Hepatocyte (in vitro differentiated cells): ENCODE measurements at regions not wholly inside any gene's neighbourhood (a gene's known extent, or its start where the extent isn't known, plus 50 kb on each side); places are given as distances from the start of the nearest gene placed in this dataset.

Source experiments
- DNase-seq: peaks from one replicate; pipeline ENCODE4 v3.0.0-alpha.2; 2016; ENCODE audit warnings: low spot score
- H2AFZ ChIP-seq: fragments of 200-600 bp; sonication (generic); 2 replicates; pipeline ENCODE4 v1.6.0; 2016; ENCODE audit warnings: antibody characterized with exemption, mild to moderate bottlenecking
- H3K27ac ChIP-seq: fragments of 200-600 bp; sonication (generic); 2 replicates; pipeline ENCODE4 v1.5.1; 2016; ENCODE audit warnings: mild to moderate bottlenecking
- H3K27me3 ChIP-seq: fragments of 200-600 bp; sonication (generic); 2 replicates; pipeline ENCODE4 v1.6.1; 2016
- H3K36me3 ChIP-seq: fragments of 200-600 bp; sonication (generic); replicated peaks from 2 replicates; pipeline ENCODE4 v1.5.1; 2016; ENCODE audit warnings: low read depth; ENCODE audit not compliant: insufficient read depth
- H3K4me1 ChIP-seq: fragments of 200-600 bp; sonication (generic); 2 replicates; pipeline ENCODE4 v1.5.1; 2016; ENCODE audit warnings: mild to moderate bottlenecking, moderate library complexity; ENCODE audit not compliant: insufficient read depth
- H3K4me2 ChIP-seq: fragments of 200-600 bp; sonication (generic); 2 replicates; pipeline ENCODE4 v1.6.0; 2016
- H3K4me3 ChIP-seq: fragments of 200-600 bp; sonication (generic); 2 replicates; pipeline ENCODE4 v1.5.1; 2016; ENCODE audit warnings: mild to moderate bottlenecking
- H3K79me2 ChIP-seq: fragments of 200-600 bp; sonication (generic); 2 replicates; pipeline ENCODE4 v1.6.0; 2017; ENCODE audit warnings: mild to moderate bottlenecking
- H3K9me2 ChIP-seq: fragments of 200-600 bp; sonication (generic); replicated peaks from 2 replicates; pipeline ENCODE4 v1.6.0; 2017; ENCODE audit warnings: mild to moderate bottlenecking; ENCODE audit not compliant: insufficient read depth
- H3K9me3 ChIP-seq: fragments of 200-600 bp; sonication (generic); 2 replicates; pipeline ENCODE4 v1.5.1; 2016; ENCODE audit warnings: low read depth, mild to moderate bottlenecking
- H4K20me1 ChIP-seq: fragments of 200-600 bp; sonication (generic); 2 replicates; pipeline ENCODE4 v1.6.0; 2016; ENCODE audit warnings: mild to moderate bottlenecking; ENCODE audit not compliant: insufficient read depth, poor library complexity, severe bottlenecking
- CTCF ChIP-seq: fragments of 200-600 bp; sonication (generic); IDR thresholded peaks from 2 replicates; pipeline ENCODE4 v1.5.1; 2016; ENCODE audit warnings: antibody characterized with exemption, mild to moderate bottlenecking; ENCODE audit not compliant: poor library complexity
- EZH2 ChIP-seq: fragments of 200-600 bp; sonication (generic); IDR thresholded peaks from 2 replicates; pipeline ENCODE4 v1.6.1; 2016; ENCODE audit warnings: antibody characterized with exemption, mild to moderate bottlenecking, borderline replicate concordance
- EZH2phosphoT487 ChIP-seq: fragments of 200-600 bp; sonication (generic); IDR thresholded peaks from one replicate; pipeline ENCODE4 v1.6.1; 2018; ENCODE audit warnings: antibody characterized with exemption, mild to moderate bottlenecking, low read depth, moderate library complexity; ENCODE audit not compliant: unreplicated experiment, severe bottlenecking
- WGBS: methylation state at CpG from one replicate; pipeline ENCODE4 v1.1.6; 2016; ENCODE audit warnings: low lambda C conversion rate; ENCODE audit errors: missing lambda C conversion rate; 5-methylcytosine and 5-hydroxymethylcytosine counted together

GRCh38 chr3:192033246-192033645 lies 572.3 kb downstream of the PYDC2 start:
- Histone ChIP-seq H4K20me1 (no peaks in the 10 kb centered on the region), H2AFZ (no peak overlapping the region), H3K9me2 (no peaks in the 10 kb centered on the region), H3K27ac (no peak overlapping the region), H3K4me2 (no peak overlapping the region), H3K36me3 (no peaks in the 10 kb centered on the region), H3K4me3 (no peak overlapping the region), H3K4me1 (no peaks in the 10 kb centered on the region), H3K79me2 (no peaks in the 10 kb centered on the region), H3K9me3 (no peaks in the 10 kb centered on the region), H3K27me3 (no peaks in the 10 kb centered on the region)
- 100% methylated on average over 1 of the region's 1 CpG for WGBS
- TF ChIP-seq EZH2phosphoT487 (no peak), EZH2 (no peak), CTCF (no peak)
- DNase-seq, result no peak

GRCh38 chr3:192038726-192039125 lies 577.8 kb downstream of the PYDC2 start:
- Histone ChIP-seq H2AFZ (no peak overlapping the region), H3K36me3 (no peaks in the 10 kb centered on the region), H4K20me1 (no peaks in the 10 kb centered on the region), H3K4me2 (no peak overlapping the region), H3K27me3 (no peaks in the 10 kb centered on the region), H3K79me2 (no peaks in the 10 kb centered on the region), H3K4me1 (no peaks in the 10 kb centered on the region), H3K4me3 (no peak overlapping the region), H3K9me3 (no peaks in the 10 kb centered on the region), H3K9me2 (no peaks in the 10 kb centered on the region), H3K27ac (no peak overlapping the region)
- 70% methylated on average over 3 of the region's 3 CpGs for WGBS
- no peak for DNase-seq
- no peak for TF ChIP-seq EZH2
- TF ChIP-seq CTCF, result no peak
- TF ChIP-seq EZH2phosphoT487, result no peak

GRCh38 chr3:192039593-192039992 lies 578.6 kb downstream of the PYDC2 start:
- Histone ChIP-seq H3K4me2 (no peak overlapping the region), H3K4me3 (no peak overlapping the region)
- 42% methylated on average over 5 of the region's 5 CpGs for WGBS

More at GRCh38 chr3:192039593-192039992, 578.6 kb downstream of the PYDC2 start:
- Histone ChIP-seq H3K9me3 (no peaks in the 10 kb centered on the region), H3K4me1 (no peaks in the 10 kb centered on the region), H4K20me1 (no peaks in the 10 kb centered on the region), H3K36me3 (no peaks in the 10 kb centered on the region), H3K27ac (no peak overlapping the region), H3K79me2 (no peaks in the 10 kb centered on the region), H3K9me2 (no peaks in the 10 kb centered on the region), H3K27me3 (no peaks in the 10 kb centered on the region), H2AFZ (no peak overlapping the region)
- DNase-seq, result no peak
- TF ChIP-seq EZH2phosphoT487 (no peak), EZH2 (no peak), CTCF (no peak)
